ENCODE measurements at regions not wholly inside any gene's neighbourhood (a gene's known extent, or its start where the extent isn't known, plus 50 kb on each side); places are given as distances from the start of the nearest gene placed in this dataset.

DNA sequence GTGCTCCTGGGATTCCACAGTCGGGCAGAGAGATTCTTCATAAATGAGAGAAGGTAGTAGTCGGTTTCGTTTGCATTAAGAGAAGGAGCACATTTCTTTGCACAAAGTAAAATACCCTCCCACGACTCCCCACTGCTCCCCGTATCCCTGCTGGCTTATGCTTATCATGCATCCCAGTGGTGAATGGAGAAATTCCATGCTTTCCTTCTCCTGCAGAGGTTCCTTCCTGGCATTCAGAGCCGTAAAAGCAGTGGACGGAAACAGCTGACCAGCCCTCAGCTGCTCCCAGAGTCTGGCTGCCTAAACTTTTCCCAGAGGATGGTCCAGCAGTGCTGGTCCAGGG lies 93.1 kb downstream of the C9orf152 start:
- TF ChIP-seq, protein P1, sequence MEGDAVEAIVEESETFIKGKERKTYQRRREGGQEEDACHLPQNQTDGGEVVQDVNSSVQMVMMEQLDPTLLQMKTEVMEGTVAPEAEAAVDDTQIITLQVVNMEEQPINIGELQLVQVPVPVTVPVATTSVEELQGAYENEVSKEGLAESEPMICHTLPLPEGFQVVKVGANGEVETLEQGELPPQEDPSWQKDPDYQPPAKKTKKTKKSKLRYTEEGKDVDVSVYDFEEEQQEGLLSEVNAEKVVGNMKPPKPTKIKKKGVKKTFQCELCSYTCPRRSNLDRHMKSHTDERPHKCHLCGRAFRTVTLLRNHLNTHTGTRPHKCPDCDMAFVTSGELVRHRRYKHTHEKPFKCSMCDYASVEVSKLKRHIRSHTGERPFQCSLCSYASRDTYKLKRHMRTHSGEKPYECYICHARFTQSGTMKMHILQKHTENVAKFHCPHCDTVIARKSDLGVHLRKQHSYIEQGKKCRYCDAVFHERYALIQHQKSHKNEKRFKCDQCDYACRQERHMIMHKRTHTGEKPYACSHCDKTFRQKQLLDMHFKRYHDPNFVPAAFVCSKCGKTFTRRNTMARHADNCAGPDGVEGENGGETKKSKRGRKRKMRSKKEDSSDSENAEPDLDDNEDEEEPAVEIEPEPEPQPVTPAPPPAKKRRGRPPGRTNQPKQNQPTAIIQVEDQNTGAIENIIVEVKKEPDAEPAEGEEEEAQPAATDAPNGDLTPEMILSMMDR (IDR thresholded peaks at IDR 0.05), result no peak
- TF ChIP-seq POLR2A (IDR thresholded peaks at IDR 0.05) (no peak), POLR2AphosphoS5 (IDR thresholded peaks at IDR 0.05) (no peak)
